H4 (cell line): ENCODE measurements at regions not wholly inside any gene's neighbourhood (a gene's known extent, or its start where the extent isn't known, plus 50 kb on each side); places are given as distances from the start of the nearest gene placed in this dataset.

ENCODE experiments used
- DNase-seq: peaks from one replicate; pipeline ENCODE4 v3.0.0-alpha.2; 2015; ENCODE audit warnings: low spot score

DNA sequence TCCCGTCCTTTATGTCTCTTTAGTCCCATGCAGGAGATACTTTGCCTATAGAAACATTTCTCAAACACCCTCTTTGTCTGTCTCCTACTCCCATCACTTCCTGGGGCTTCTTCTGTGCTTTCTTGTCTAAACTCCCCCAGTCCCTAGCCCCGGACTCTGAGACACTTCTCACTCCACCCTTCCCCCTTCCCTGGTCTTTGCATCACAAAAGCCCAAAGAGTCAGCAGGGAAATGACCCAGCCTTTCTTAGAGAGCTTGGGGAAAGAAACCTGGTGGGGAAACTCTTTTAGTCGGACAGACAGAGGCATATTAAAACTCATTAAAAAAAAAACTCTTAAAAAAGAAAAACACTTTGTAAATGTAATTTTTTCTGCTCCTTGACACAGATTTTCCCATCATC is 211.2 kb downstream of the TJP1 start:
- no peak for DNase-seq

DNA sequence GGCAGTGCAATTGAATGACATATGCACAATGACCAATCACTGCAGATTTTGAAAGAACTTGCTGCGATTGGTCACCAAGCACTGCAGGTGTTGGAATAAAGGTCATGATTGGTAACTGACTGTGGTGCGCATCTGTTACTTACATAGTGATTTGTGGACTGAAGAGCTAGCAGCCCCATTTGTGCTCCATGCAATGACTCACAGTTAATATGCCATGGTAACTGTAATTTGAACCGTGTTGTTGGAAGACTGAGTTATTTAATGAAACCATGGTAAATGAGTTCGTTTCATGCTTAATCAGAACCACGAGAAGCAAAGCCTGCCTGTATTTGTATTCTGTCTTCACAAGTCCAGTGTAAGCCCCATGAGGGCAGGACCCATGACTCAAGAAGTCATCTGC is 220.5 kb downstream of the TJP1 start:
- DNase-seq: no peak

DNA sequence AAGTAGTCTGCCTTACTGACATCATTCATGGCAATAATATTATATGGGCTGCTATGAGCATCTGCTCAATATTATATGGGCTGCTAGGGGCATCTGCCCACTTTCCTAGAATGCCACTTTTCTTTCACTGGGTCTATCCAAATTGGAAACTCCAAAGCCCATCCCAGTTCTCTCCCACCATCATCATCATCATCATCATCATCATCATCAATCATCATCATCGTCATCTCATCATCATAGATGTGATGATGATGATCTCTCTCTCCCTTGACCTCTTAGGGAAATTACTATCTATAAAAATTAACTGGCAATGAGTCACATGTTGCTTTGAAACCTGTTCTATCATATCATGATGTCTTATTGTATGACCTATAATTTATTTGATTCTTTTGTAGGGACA is 222.0 kb downstream of the TJP1 start:
- DNase-seq: no peak

- peak; percentile 45 for DNase-seq
Observed at GRCh38 chr15:29596266-29596665, 226.0 kb downstream of the TJP1 start.

DNA sequence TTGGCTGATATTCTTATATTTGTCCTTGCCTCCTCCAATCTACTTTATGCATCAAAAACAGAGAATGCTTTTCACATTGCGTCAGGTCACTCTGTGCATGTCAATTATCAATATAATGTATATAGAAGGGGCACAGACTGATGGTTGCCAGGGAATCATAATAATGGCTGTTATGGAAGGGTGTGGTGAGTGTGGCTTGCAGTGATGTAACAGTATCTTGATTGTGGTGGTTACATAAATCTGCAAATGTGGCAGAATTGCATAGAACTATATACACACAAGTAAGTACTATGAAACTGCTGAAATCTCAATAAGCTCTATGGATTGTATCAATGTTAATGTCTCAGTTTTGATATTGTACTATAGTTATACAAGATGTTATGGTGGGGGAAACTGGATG is 228.6 kb downstream of the TJP1 start:
- no peak for DNase-seq

DNA sequence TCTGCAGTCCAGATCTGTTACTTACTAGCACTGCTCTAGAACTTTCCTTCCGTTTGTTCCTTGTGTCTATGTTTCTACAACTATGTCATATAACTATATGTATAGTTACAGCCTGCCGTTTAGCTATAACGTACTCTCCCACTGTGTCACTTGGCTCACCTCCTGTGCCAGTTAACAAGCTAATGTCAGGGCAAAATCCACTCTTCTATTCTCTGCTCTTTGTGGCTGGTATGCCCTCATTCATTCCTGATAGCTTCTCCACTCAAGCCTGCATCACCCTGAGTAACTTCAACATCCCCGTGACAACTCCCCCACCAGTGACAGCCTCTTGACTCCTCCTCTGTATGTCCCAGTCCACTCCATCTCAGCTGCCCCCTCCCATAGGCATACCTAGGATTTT is 229.2 kb downstream of the TJP1 start:
- DNase-seq: no peak

GRCh38 chr15:29590701-29591100 is 231.6 kb downstream of the TJP1 start:
- no peak for DNase-seq

DNA sequence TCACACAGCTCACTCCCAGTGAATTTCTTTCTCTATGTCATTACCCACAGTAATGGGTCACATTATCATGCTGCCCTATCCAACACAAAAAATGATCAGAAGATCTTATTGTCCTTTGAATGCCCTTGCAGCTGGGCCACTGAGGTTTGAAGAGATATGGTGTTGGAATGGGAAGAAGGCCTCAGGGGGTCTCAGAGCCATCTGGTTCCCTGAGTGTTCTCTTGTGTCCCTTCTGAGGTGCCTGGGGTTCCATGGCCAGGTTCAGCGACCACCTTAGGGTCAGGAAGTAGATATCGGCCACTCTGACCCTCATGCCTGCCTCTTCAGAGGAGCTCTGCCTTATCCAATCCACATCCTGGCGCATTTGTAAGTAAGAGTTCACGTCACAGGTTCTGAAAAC is 232.3 kb downstream of the TJP1 start:
- no peak for DNase-seq

GRCh38 chr15:29589416-29589815 is 232.9 kb downstream of the TJP1 start:
- DNase-seq: no peak

- DNase-seq: no peak
Observed at GRCh38 chr15:29573197-29573838, 248.9 kb downstream of the TJP1 start.

GRCh38 chr15:29571792-29572431 is 250.4 kb downstream of the TJP1 start:
- DNase-seq: no peak

DNA sequence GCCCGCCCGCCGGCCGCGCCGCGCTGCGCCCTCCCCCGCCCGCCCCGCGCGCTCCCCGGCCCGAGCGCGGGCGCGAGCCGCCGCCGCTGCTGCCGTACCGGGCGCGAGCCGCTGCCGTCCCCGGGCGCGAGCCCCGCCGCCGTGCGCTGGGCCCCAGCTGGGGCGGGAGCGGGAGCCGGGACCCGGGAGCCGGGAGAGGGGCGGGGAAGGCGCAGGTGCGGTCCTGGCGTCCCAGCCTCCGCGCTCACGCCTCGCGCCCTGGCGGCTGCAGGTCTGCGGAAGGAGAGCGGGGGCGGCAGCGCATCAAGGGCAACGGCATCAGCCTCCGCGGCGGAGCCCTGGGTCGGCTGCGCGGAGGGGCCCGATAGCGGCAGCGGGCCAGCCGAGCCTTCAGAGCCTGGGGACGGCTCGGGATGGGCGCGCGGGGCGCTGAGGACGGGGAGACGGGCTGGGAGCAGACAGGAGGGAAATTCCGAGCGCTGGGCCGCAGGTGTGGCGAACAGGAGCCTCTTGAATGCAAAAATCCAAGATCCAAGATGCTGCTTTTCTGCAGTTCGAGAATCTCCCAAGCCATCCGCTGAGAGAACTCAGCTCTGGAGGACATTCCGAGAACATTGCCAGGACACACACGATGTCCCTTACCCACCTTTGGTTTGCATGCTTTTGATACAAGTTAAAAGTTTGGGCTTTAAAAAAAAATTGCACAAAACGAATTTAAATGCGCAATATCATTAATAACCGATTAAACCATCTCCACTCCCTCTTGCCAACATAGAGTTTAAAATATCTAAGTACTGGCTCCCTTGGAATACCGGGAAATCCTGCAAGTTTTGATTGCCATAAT is 251.1 kb downstream of the TJP1 start:
- no peak for DNase-seq

GRCh38 chr15:29570121-29570947 is 251.9 kb downstream of the TJP1 start:
- DNase-seq: no peak

DNA sequence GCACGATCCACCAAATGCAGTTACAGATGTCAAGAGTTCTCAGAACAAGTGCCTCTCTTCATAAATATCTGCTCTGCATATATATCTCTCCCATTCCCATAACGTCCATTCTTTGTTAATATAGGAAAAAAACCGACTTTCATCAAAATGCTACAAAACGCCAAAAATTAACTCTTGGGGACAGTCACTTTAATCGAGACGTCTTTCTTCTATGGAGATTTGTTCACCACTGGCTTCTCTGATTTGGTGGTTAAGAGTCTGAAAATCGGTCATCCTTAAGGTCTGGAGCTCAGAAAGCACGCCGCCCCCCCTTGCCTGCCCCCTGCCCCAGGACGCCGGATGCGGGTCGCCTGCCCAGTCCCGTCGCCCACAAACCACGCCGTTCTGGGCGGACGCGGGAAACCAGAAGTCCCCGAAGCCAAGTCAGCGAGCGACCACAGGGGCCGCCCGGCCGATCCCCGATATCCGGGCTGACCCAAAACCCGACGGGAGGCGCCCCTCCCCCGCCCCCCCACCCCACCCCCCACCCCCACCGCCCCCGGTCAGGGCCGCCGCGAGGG is 252.7 kb downstream of the TJP1 start:
- no peak for DNase-seq

DNA sequence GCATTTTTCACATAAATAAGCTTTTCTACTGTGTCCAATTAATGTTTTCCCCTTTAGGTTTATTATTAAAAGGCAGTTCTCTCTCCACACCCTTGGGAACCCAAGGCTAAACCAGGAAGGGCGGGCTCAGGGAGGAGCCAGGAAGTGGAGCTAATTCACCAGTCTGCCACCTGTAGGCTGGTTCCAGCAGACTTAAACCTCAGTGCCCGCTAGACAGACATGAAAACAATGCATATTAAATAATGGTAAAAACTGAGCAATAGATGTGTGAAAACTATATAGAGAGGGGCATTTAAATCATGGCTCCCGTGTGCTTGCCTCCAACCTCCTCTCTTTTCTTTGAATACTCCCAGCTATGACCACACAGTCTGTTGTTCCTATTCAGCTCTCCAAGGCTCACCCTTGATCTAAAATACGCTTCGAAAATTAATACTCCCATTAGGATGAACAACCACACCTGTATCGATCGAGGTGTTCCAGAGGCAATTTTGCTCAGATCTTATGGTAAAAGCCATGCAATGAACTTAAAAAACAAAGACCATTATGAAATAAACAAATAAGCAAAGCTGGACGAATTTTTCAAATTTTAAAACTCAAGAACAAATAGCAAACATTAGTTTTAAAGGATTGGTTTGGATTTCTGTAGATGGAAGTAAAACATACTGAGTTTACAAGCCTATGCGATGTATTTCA is 253.3 kb downstream of the TJP1 start:
- peak; percentile 56 for DNase-seq

DNA sequence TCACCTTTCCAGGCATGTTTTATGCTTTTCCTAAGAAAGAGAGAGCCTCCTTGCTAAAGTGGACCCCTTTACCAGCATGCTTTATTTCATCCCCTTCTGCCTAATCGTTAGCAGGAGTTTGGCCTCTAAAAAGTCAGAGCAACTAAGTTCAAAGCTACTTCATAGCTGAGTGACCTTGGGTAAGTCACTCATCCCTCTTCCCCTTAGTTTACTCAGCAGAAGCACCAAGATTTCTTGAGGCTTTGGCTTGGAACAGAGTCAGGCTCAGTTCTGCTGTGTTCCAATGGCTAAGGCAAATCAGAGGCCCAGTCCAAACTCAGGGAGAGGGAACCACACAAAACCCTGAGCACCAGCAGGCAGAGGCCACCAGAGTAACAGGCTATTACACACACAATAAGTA is 254.9 kb downstream of the TJP1 start:
- no peak for DNase-seq

DNA sequence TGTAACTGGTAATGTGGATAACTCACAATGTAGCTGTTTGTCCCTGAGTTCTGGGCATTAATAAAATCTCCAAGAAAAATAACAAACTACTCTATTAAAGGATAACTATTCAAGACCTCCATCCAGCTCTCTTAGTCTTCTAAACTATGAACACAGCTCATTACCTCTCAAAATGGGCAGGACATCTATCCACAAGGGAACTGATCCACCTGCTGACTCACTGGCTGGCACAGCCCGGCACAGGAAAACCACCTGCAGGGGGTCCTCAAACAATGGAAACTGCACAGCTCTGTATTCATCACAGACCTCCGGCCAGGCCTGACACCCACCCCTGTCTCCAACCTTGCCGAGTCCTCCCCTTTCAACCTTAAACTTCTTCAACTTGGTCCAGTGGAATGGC is 255.4 kb downstream of the TJP1 start:
- DNase-seq: no peak

GRCh38 chr15:29563112-29563511 is 259.2 kb downstream of the TJP1 start:
- no peak for DNase-seq

- no peak for DNase-seq
Observed at GRCh38 chr15:29560896-29561295, 261.4 kb downstream of the TJP1 start.

- DNase-seq: no peak
Observed at GRCh38 chr15:29558261-29558660, 264.0 kb downstream of the TJP1 start.

DNA sequence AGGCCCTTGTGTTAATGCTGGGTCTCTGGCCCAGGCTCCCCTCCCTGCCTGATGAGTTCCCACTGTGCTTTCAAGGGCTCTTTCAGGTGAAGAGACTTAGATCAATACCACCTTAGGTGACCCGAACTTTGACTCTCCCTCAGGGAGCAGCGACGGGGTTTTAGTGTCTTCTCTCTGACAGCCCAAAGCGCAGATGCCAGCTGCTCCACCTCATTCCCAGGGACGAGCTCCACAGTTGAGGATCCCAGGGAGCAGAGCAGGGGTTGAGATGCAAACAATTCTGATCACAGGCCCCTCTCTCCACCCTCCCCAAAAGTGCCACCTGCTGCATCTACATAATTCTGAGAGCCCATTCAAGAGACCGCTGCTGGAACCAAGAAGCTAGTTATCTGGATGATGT is 265.1 kb downstream of the TJP1 start:
- DNase-seq: no peak
